Liver (tissue), 8 donors: ENCODE measurements at regions not wholly inside any gene's neighbourhood (a gene's known extent, or its start where the extent isn't known, plus 50 kb on each side); places are given as distances from the start of the nearest gene placed in this dataset.

Experiments
- DNase-seq: peaks from one replicate; pipeline ENCODE4 v3.0.0-alpha.2; 2017; ENCODE audit warnings: low spot score
- H3K27ac ChIP-seq, 2 donors: one replicate each; pipeline ENCODE4 v1.7.0; 2013; ENCODE audit warnings: inconsistent platforms in 2 of 2, low read length in 2 of 2, control low read depth in 1 of 2, low read depth in 1 of 2, mild to moderate bottlenecking in 1 of 2
- H3K27me3 ChIP-seq, 4 donors: one replicate each; pipeline versions ENCODE4 v1.6.1 to v1.7.0; 2013; ENCODE audit warnings: low read length in 3 of 4, inconsistent platforms in 1 of 4, mild to moderate bottlenecking in 1 of 4, moderate library complexity in 1 of 4; ENCODE audit not compliant: control insufficient read depth in 4 of 4, insufficient read depth in 4 of 4
- H3K36me3 ChIP-seq, 4 donors: one replicate each; pipeline versions ENCODE4 v1.6.1 to v1.7.0; 2013; ENCODE audit warnings: low read length in 3 of 4, mild to moderate bottlenecking in 3 of 4, low read depth in 1 of 4, moderate library complexity in 1 of 4; ENCODE audit not compliant: control insufficient read depth in 4 of 4, insufficient read depth in 3 of 4
- H3K4me1 ChIP-seq, 4 donors: one replicate each; pipeline versions ENCODE4 v1.6.1 to v1.7.0; 2013; ENCODE audit warnings: low read length in 3 of 4, mild to moderate bottlenecking in 3 of 4, moderate library complexity in 1 of 4; ENCODE audit not compliant: control insufficient read depth in 4 of 4, insufficient read depth in 4 of 4
- H3K4me3 ChIP-seq, 3 donors: one replicate each; pipeline versions ENCODE4 v1.6.1 to v1.7.0; 2013; ENCODE audit warnings: low read length in 3 of 3, control low read depth in 1 of 3, low read depth in 1 of 3, mild to moderate bottlenecking in 1 of 3
- H3K9ac ChIP-seq, 2 donors: one replicate each; pipeline ENCODE4 v1.7.0; 2013; ENCODE audit warnings: low read length in 2 of 2, mild to moderate bottlenecking in 2 of 2, moderate library complexity in 2 of 2, control low read depth in 1 of 2, low read depth in 1 of 2
- H3K9me3 ChIP-seq, 4 donors: one replicate each; pipeline versions ENCODE4 v1.6.1 to v1.7.0; 2013; ENCODE audit warnings: low read length in 3 of 4; ENCODE audit not compliant: control insufficient read depth in 4 of 4
- CTCF ChIP-seq: fragments of 150-350 bp; IDR thresholded peaks from 2 replicates; pipeline ENCODE4 v1.5.1; 2017; ENCODE audit warnings: improper control_type of control experiment, low read depth, low read length; ENCODE audit not compliant: missing input control
- EGR1 ChIP-seq, 2 donors: IDR thresholded peaks; 2 replicates each; pipeline ENCODE4 v1.6.1; 2016 to 2018; ENCODE audit warnings: antibody characterized with exemption in 2 of 2, low read depth in 2 of 2
- FOXA1 ChIP-seq: IDR thresholded peaks from 2 replicates; pipeline ENCODE4 v1.6.1; 2016; ENCODE audit warnings: antibody characterized with exemption
- FOXA2 ChIP-seq: IDR thresholded peaks from 2 replicates; pipeline ENCODE4 v1.6.1; 2016; ENCODE audit warnings: antibody characterized with exemption
- GABPA ChIP-seq, 2 donors: IDR thresholded peaks in 1 of 2; conservative IDR thresholded peaks in 1 of 2; 2 replicates each; pipeline ENCODE4 v1.6.1; 2016; ENCODE audit warnings: antibody characterized with exemption in 2 of 2, mild to moderate bottlenecking in 1 of 2, moderate library complexity in 1 of 2
- HNF4A ChIP-seq, 2 donors: conservative IDR thresholded peaks; 2 replicates each; pipeline ENCODE4 v1.6.1; 2016; ENCODE audit warnings: antibody characterized with exemption in 2 of 2, mild to moderate bottlenecking in 2 of 2
- HNF4G ChIP-seq: IDR thresholded peaks from 2 replicates; pipeline ENCODE4 v1.6.1; 2016; ENCODE audit warnings: antibody characterized with exemption
- JUND ChIP-seq, 2 donors: IDR thresholded peaks; 2 replicates each; pipeline ENCODE4 v1.6.1; 2016; ENCODE audit warnings: antibody characterized with exemption in 2 of 2
- MAX ChIP-seq: IDR thresholded peaks from 2 replicates; pipeline ENCODE4 v1.6.1; 2016; ENCODE audit warnings: antibody characterized with exemption
- NR2F2 ChIP-seq: IDR thresholded peaks from 2 replicates; pipeline ENCODE4 v1.6.1; 2016; ENCODE audit warnings: antibody characterized with exemption
- RAD21 ChIP-seq, 2 donors: IDR thresholded peaks; 2 replicates each; pipeline ENCODE4 v1.6.1; 2016; ENCODE audit warnings: antibody characterized with exemption in 2 of 2, mild to moderate bottlenecking in 2 of 2
- REST ChIP-seq: IDR thresholded peaks from 2 replicates; pipeline ENCODE4 v1.6.1; 2016; ENCODE audit warnings: antibody characterized with exemption, mild to moderate bottlenecking
- RXRA ChIP-seq, 2 donors: IDR thresholded peaks; 2 replicates each; pipeline ENCODE4 v1.6.1; 2017 to 2018; ENCODE audit warnings: antibody characterized with exemption in 2 of 2, mild to moderate bottlenecking in 1 of 2
- SP1 ChIP-seq: IDR thresholded peaks from 2 replicates; pipeline ENCODE4 v1.6.1; 2018; ENCODE audit warnings: antibody characterized with exemption, mild to moderate bottlenecking
- TAF1 ChIP-seq: conservative IDR thresholded peaks from 2 replicates; pipeline ENCODE4 v1.6.1; 2016; ENCODE audit warnings: antibody characterized with exemption, mild to moderate bottlenecking
- YY1 ChIP-seq: IDR thresholded peaks from 2 replicates; pipeline ENCODE4 v1.6.1; 2016; ENCODE audit warnings: antibody characterized with exemption, mild to moderate bottlenecking
- WGBS: extraction: QIAGEN DNeasy Blood & Tissue Kit; methylation state at CpG from one replicate; pipeline ENCODE4 v1.1.7; 2013; 5-methylcytosine and 5-hydroxymethylcytosine counted together
- TF ChIP-seq, protein P1 (sequence below): IDR thresholded peaks from 2 replicates; pipeline ENCODE4 v1.6.1; 2016; ENCODE audit warnings: antibody characterized with exemption
- TF ChIP-seq, protein P2 (sequence below): IDR thresholded peaks from 2 replicates; pipeline ENCODE4 v1.6.1; 2016; ENCODE audit warnings: antibody characterized with exemption
- donor health status: healthy.
- donor health status: healthy.
- donor health status: healthy.
- donor health status: healthy.
- donor health status: healthy.

- Histone ChIP-seq H3K9me3 (no peaks in the 10 kb centered on the region), H3K9ac (no peak overlapping the region), H3K4me1 (no peaks in the 10 kb centered on the region), H3K27ac (no peak overlapping the region), H3K36me3 (no peaks in the 10 kb centered on the region), H3K27me3 (no peaks in the 10 kb centered on the region), H3K4me3 (no peak overlapping the region)
- DNase-seq, result no peak
- no peak for TF ChIP-seq YY1
- no peak for TF ChIP-seq EGR1 (IDR thresholded peaks at IDR 0.05; ENCODE audit: low read depth in 2 of 2)
- no peak for TF ChIP-seq SP1
- TF ChIP-seq, protein P1, sequence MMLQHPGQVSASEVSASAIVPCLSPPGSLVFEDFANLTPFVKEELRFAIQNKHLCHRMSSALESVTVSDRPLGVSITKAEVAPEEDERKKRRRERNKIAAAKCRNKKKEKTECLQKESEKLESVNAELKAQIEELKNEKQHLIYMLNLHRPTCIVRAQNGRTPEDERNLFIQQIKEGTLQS, result no peak
- TF ChIP-seq HNF4A (conservative IDR thresholded peaks at IDR 0.05), result no peak
- TF ChIP-seq REST, result no peak
- TF ChIP-seq FOXA2, result no peak
- TF ChIP-seq NR2F2, result no peak
- no peak for TF ChIP-seq JUND (IDR thresholded peaks at IDR 0.05)
- no peak for TF ChIP-seq HNF4G
- TF ChIP-seq GABPA (IDR thresholded peaks at IDR 0.05 in 1 of 2, conservative IDR thresholded peaks at IDR 0.05 in 1 of 2), result no peak
- TF ChIP-seq CTCF, result no peak
- TF ChIP-seq RXRA (IDR thresholded peaks at IDR 0.05), result no peak
- no peak for TF ChIP-seq FOXA1
- no peak for TF ChIP-seq MAX
- no peak for TF ChIP-seq RAD21 (IDR thresholded peaks at IDR 0.05)
- no peak for TF ChIP-seq TAF1
- WGBS, result 88% methylated on average over 4 of the region's 4 CpGs
Observed at GRCh38 chr4:124953486-124953885, 241.0 kb upstream of the ANKRD50 start.

DNA sequence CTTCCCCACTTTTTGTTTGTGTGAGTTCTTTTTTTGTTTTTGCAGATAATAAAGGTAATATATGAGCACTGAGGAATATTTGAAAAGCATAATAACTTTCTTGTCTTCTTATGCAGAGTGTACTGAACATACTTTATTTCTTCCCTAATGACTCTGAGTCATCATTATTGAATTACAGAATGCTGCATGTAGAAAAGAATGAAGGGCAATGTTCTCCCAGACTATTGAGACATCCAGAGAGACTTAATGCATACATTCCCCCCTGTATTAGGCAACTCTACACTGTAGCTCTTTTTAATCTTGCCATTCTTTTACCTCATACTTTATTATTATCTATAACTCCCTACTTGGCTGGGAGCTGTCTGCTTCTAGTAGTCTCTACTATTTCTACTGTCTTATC lies 240.5 kb upstream of the ANKRD50 start:
- Histone ChIP-seq H3K9ac (no peak overlapping the region), H3K27ac (no peak overlapping the region), H3K36me3 (no peaks in the 10 kb centered on the region), H3K4me3 (no peak overlapping the region), H3K4me1 (no peaks in the 10 kb centered on the region), H3K27me3 (no peaks in the 10 kb centered on the region), H3K9me3 (no peaks in the 10 kb centered on the region)
- DNase-seq, result no peak
- TF ChIP-seq, protein P2, sequence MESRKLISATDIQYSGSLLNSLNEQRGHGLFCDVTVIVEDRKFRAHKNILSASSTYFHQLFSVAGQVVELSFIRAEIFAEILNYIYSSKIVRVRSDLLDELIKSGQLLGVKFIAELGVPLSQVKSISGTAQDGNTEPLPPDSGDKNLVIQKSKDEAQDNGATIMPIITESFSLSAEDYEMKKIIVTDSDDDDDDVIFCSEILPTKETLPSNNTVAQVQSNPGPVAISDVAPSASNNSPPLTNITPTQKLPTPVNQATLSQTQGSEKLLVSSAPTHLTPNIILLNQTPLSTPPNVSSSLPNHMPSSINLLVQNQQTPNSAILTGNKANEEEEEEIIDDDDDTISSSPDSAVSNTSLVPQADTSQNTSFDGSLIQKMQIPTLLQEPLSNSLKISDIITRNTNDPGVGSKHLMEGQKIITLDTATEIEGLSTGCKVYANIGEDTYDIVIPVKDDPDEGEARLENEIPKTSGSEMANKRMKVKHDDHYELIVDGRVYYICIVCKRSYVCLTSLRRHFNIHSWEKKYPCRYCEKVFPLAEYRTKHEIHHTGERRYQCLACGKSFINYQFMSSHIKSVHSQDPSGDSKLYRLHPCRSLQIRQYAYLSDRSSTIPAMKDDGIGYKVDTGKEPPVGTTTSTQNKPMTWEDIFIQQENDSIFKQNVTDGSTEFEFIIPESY, result no peak
- TF ChIP-seq HNF4A (conservative IDR thresholded peaks at IDR 0.05) (no peak), RAD21 (IDR thresholded peaks at IDR 0.05) (no peak), FOXA2 (no peak), TAF1 (no peak), YY1 (no peak), HNF4G (no peak), GABPA (IDR thresholded peaks at IDR 0.05 in 1 of 2, conservative IDR thresholded peaks at IDR 0.05 in 1 of 2) (no peak), REST (no peak), JUND (IDR thresholded peaks at IDR 0.05) (no peak), NR2F2 (no peak), MAX (no peak), RXRA (IDR thresholded peaks at IDR 0.05) (no peak), EGR1 (IDR thresholded peaks at IDR 0.05; ENCODE audit: low read depth in 2 of 2) (no peak), SP1 (no peak)
- TF ChIP-seq, protein P1, result no peak
